ENCODE measurements at regions not wholly inside any gene's neighbourhood (a gene's known extent, or its start where the extent isn't known, plus 50 kb on each side); places are given as distances from the start of the nearest gene placed in this dataset.

DNA sequence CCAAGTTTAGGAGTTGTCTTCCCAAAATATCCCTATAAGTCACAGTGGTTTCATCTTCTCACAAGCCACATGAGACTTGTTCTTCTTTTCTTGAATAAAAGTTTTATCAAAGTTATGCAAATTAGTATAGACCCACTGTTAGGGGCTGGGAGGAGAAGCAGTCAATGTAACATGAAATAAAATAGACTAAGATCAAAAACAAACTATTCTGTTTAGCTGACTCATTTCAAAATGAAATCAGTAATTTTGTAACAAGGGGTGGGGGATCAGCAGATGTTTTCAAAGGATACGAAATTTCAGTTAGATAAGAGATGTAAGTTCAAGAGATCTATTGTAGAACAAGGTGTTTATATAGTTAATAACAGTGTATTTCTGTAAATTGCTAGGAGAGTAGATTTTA lies 339.6 kb upstream of the PRDM1 start:
- TF ChIP-seq ATF7 (IDR thresholded peaks at IDR 0.05): no peak
- TF ChIP-seq ATF7 (CRISPR knock-in tag; IDR thresholded peaks at IDR 0.05): no peak
- no peak for TF ChIP-seq JUNB (CRISPR knock-in tag; IDR thresholded peaks at IDR 0.05; ENCODE audit: borderline replicate concordance)
- no peak for TF ChIP-seq ZNF33A (CRISPR knock-in tag; IDR thresholded peaks at IDR 0.05; ENCODE audit: borderline replicate concordance)
- TF ChIP-seq CBFB (CRISPR knock-in tag; IDR thresholded peaks at IDR 0.05): no peak
- no peak for TF ChIP-seq ZBTB8A (CRISPR knock-in tag; IDR thresholded peaks at IDR 0.05; ENCODE audit: borderline replicate concordance, low read depth)
- TF ChIP-seq POLR2AphosphoS5 (IDR thresholded peaks at IDR 0.05; ENCODE audit: low read depth, low read length): no peak
- TF ChIP-seq, protein P1, sequence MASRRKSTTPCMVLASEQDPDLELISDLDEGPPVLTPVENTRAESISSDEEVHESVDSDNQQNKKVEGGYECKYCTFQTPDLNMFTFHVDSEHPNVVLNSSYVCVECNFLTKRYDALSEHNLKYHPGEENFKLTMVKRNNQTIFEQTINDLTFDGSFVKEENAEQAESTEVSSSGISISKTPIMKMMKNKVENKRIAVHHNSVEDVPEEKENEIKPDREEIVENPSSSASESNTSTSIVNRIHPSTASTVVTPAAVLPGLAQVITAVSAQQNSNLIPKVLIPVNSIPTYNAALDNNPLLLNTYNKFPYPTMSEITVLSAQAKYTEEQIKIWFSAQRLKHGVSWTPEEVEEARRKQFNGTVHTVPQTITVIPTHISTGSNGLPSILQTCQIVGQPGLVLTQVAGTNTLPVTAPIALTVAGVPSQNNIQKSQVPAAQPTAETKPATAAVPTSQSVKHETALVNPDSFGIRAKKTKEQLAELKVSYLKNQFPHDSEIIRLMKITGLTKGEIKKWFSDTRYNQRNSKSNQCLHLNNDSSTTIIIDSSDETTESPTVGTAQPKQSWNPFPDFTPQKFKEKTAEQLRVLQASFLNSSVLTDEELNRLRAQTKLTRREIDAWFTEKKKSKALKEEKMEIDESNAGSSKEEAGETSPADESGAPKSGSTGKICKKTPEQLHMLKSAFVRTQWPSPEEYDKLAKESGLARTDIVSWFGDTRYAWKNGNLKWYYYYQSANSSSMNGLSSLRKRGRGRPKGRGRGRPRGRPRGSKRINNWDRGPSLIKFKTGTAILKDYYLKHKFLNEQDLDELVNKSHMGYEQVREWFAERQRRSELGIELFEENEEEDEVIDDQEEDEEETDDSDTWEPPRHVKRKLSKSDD (CRISPR knock-in tag; IDR thresholded peaks at IDR 0.05; ENCODE audit: low read depth): no peak
- no peak for TF ChIP-seq CEBPB (IDR thresholded peaks at IDR 0.05; ENCODE audit: borderline replicate concordance, low read depth, low read length)
- TF ChIP-seq FOSL1 (CRISPR knock-in tag; IDR thresholded peaks at IDR 0.05; ENCODE audit: borderline replicate concordance): no peak
- no peak for TF ChIP-seq SMC3 (IDR thresholded peaks at IDR 0.05; ENCODE audit: low read length)
- TF ChIP-seq, protein P2, sequence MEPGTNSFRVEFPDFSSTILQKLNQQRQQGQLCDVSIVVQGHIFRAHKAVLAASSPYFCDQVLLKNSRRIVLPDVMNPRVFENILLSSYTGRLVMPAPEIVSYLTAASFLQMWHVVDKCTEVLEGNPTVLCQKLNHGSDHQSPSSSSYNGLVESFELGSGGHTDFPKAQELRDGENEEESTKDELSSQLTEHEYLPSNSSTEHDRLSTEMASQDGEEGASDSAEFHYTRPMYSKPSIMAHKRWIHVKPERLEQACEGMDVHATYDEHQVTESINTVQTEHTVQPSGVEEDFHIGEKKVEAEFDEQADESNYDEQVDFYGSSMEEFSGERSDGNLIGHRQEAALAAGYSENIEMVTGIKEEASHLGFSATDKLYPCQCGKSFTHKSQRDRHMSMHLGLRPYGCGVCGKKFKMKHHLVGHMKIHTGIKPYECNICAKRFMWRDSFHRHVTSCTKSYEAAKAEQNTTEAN (CRISPR knock-in tag; conservative IDR thresholded peaks at IDR 0.05): no peak
- no peak for TF ChIP-seq ZNF878 (CRISPR knock-in tag; IDR thresholded peaks at IDR 0.05)
- TF ChIP-seq, protein P3, sequence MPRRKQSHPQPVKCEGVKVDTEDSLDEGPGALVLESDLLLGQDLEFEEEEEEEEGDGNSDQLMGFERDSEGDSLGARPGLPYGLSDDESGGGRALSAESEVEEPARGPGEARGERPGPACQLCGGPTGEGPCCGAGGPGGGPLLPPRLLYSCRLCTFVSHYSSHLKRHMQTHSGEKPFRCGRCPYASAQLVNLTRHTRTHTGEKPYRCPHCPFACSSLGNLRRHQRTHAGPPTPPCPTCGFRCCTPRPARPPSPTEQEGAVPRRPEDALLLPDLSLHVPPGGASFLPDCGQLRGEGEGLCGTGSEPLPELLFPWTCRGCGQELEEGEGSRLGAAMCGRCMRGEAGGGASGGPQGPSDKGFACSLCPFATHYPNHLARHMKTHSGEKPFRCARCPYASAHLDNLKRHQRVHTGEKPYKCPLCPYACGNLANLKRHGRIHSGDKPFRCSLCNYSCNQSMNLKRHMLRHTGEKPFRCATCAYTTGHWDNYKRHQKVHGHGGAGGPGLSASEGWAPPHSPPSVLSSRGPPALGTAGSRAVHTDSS (CRISPR knock-in tag; conservative IDR thresholded peaks at IDR 0.05): no peak
- TF ChIP-seq, protein P4, sequence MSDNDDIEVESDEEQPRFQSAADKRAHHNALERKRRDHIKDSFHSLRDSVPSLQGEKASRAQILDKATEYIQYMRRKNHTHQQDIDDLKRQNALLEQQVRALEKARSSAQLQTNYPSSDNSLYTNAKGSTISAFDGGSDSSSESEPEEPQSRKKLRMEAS (IDR thresholded peaks at IDR 0.05): no peak
